H9 (cell line): ENCODE measurements at regions not wholly inside any gene's neighbourhood (a gene's known extent, or its start where the extent isn't known, plus 50 kb on each side); places are given as distances from the start of the nearest gene placed in this dataset.

Experiments used
- DNase-seq: peaks from one replicate; pipeline ENCODE4 v3.0.0-alpha.2; 2017
- H2AFZ ChIP-seq: one replicate; pipeline ENCODE4 v1.6.1; 2013; ENCODE audit warnings: mild to moderate bottlenecking, low read length, control low read depth, moderate library complexity
- H2AK5ac ChIP-seq: 2 replicates; pipeline ENCODE4 v1.6.1; 2013; ENCODE audit warnings: low read length, control low read depth, mixed read lengths; ENCODE audit not compliant: insufficient read length
- H2BK120ac ChIP-seq: one replicate; pipeline ENCODE4 v1.6.1; 2013; ENCODE audit warnings: low read depth, mild to moderate bottlenecking, low read length, control low read depth, inconsistent platforms; ENCODE audit not compliant: poor library complexity, severe bottlenecking
- H2BK12ac ChIP-seq: 2 replicates; pipeline ENCODE4 v1.6.1; 2013; ENCODE audit warnings: low read length, control low read depth, mixed read lengths, low read depth; ENCODE audit not compliant: insufficient read length
- H2BK15ac ChIP-seq: 2 replicates; pipeline ENCODE4 v1.6.1; 2013; ENCODE audit warnings: low read depth, low read length, control low read depth
- H2BK20ac ChIP-seq: one replicate; pipeline ENCODE4 v1.6.1; 2013; ENCODE audit warnings: low read depth, mild to moderate bottlenecking, low read length, control low read depth, inconsistent platforms; ENCODE audit not compliant: poor library complexity, severe bottlenecking
- H2BK5ac ChIP-seq: 2 replicates; pipeline ENCODE4 v1.6.1; 2013; ENCODE audit warnings: low read length, control low read depth, mixed read lengths; ENCODE audit not compliant: insufficient read length
- H3K14ac ChIP-seq: 2 replicates; pipeline ENCODE4 v1.6.1; 2013; ENCODE audit warnings: low read length, control low read depth; ENCODE audit not compliant: insufficient read depth
- H3K18ac ChIP-seq: 2 replicates; pipeline ENCODE4 v1.6.1; 2013; ENCODE audit warnings: low read depth, mild to moderate bottlenecking, mixed read lengths, low read length, control low read depth; ENCODE audit not compliant: insufficient read length
- H3K23ac ChIP-seq: 2 replicates; pipeline ENCODE4 v1.6.1; 2013; ENCODE audit warnings: low read length, control low read depth, mixed read lengths, low read depth; ENCODE audit not compliant: insufficient read length
- H3K23me2 ChIP-seq: 2 replicates; pipeline ENCODE4 v1.6.1; 2013; ENCODE audit warnings: low read depth, mild to moderate bottlenecking, mixed read lengths, low read length, control low read depth; ENCODE audit not compliant: insufficient read length, poor library complexity, severe bottlenecking
- H3K27ac ChIP-seq: 2 replicates; pipeline ENCODE4 v1.5.1; 2013; ENCODE audit warnings: low read length, control low read depth, mixed read lengths, low read depth; ENCODE audit not compliant: insufficient read length
- H3K27me3 ChIP-seq: 2 replicates; pipeline ENCODE4 v1.6.1; 2013; ENCODE audit warnings: low read length, control low read depth, inconsistent platforms; ENCODE audit not compliant: insufficient read depth
- H3K4ac ChIP-seq: 2 replicates; pipeline ENCODE4 v1.6.1; 2013; ENCODE audit warnings: low read depth, mild to moderate bottlenecking, control low read depth, inconsistent platforms, low read length, moderate library complexity
- H3K4me1 ChIP-seq: 2 replicates; pipeline ENCODE4 v1.6.1; 2013; ENCODE audit warnings: low read length, control low read depth, inconsistent platforms; ENCODE audit not compliant: insufficient read depth
- H3K4me2 ChIP-seq: 2 replicates; pipeline ENCODE4 v1.6.1; 2013; ENCODE audit warnings: low read length, control low read depth, mixed read lengths; ENCODE audit not compliant: insufficient read length, insufficient read depth
- H3K56ac ChIP-seq: 2 replicates; pipeline ENCODE4 v1.6.1; 2013; ENCODE audit warnings: low read depth, mild to moderate bottlenecking, mixed read lengths, low read length, control low read depth; ENCODE audit not compliant: insufficient read length
- H3K79me1 ChIP-seq: 2 replicates; pipeline ENCODE4 v1.6.1; 2013; ENCODE audit warnings: low read depth, mild to moderate bottlenecking, moderate library complexity, low read length, control low read depth, inconsistent platforms; ENCODE audit not compliant: insufficient read depth, poor library complexity, severe bottlenecking
- H3K79me2 ChIP-seq: 2 replicates; pipeline ENCODE4 v1.6.1; 2013; ENCODE audit warnings: low read length, control low read depth, inconsistent platforms; ENCODE audit not compliant: insufficient read depth
- H3K9ac ChIP-seq: 2 replicates; pipeline ENCODE4 v1.6.1; 2013; ENCODE audit warnings: low read length, control low read depth, mixed read lengths; ENCODE audit not compliant: insufficient read length; ENCODE audit errors: extremely low read depth
- H3K9me3 ChIP-seq: one replicate; pipeline ENCODE4 v1.6.1; 2013; ENCODE audit warnings: low read depth, low read length, inconsistent platforms; ENCODE audit not compliant: control insufficient read depth
- H3T11ph ChIP-seq: one replicate; pipeline ENCODE4 v1.6.1; 2013; ENCODE audit warnings: mild to moderate bottlenecking, low read length, control low read depth, inconsistent platforms
- H4K20me1 ChIP-seq: one replicate; pipeline ENCODE4 v1.6.1; 2013; ENCODE audit not compliant: control insufficient read depth, insufficient read length, insufficient read depth
- H4K5ac ChIP-seq: 2 replicates; pipeline ENCODE4 v1.6.1; 2013; ENCODE audit warnings: low read depth, mild to moderate bottlenecking, mixed read lengths, low read length, control low read depth; ENCODE audit not compliant: insufficient read length
- H4K8ac ChIP-seq: replicated peaks from 2 replicates; pipeline ENCODE4 v1.6.1; 2013; ENCODE audit warnings: low read length, control low read depth, mixed read lengths, low read depth; ENCODE audit not compliant: insufficient read length
- H4K91ac ChIP-seq: 2 replicates; pipeline ENCODE4 v1.6.1; 2013; ENCODE audit warnings: low read depth, mild to moderate bottlenecking, moderate library complexity, mixed read lengths, low read length, control low read depth; ENCODE audit not compliant: insufficient read length
- H3K27ac Mint-ChIP-seq, 3 experiments: 2 replicates in 2 of 3; 3 replicates in 1 of 3; pipeline ENCODE4 v1.8.0; 2020 to 2021; ENCODE audit warnings: mixed read lengths in 3 of 3, mild to moderate bottlenecking in 1 of 3, moderate library complexity in 1 of 3
- H3K27me3 Mint-ChIP-seq: 2 replicates; pipeline ENCODE4 v1.8.0; 2021; ENCODE audit warnings: low read depth, mild to moderate bottlenecking, moderate library complexity, mixed read lengths
- H3K36me3 Mint-ChIP-seq, 3 experiments: 2 replicates in 2 of 3; 3 replicates in 1 of 3; pipeline ENCODE4 v1.8.0; 2020 to 2021; ENCODE audit warnings: low read depth in 3 of 3, mixed read lengths in 3 of 3; ENCODE audit not compliant: insufficient read depth in 1 of 3
- H3K4me1 Mint-ChIP-seq, 2 experiments: 2 replicates each; pipeline ENCODE4 v1.8.0; 2020; ENCODE audit warnings: mixed read lengths in 2 of 2
- H3K4me3 Mint-ChIP-seq, 2 experiments: 2 replicates in 1 of 2; 3 replicates in 1 of 2; pipeline ENCODE4 v1.8.0; 2020 to 2021; ENCODE audit warnings: mild to moderate bottlenecking in 2 of 2, mixed read lengths in 2 of 2, moderate library complexity in 1 of 2
- H3K9me3 Mint-ChIP-seq, 2 experiments: 2 replicates in 1 of 2; 3 replicates in 1 of 2; pipeline ENCODE4 v1.8.0; 2020; ENCODE audit warnings: mild to moderate bottlenecking in 2 of 2, mixed read lengths in 2 of 2, moderate library complexity in 1 of 2
- CTCF ChIP-seq: fragments of 200-600 bp; sonication (generic); conservative IDR thresholded peaks from 3 replicates; pipeline ENCODE4 v1.8.0; 2021; ENCODE audit warnings: antibody characterized with exemption, mild to moderate bottlenecking
- WGBS: extraction: QIAGEN DNeasy Blood & Tissue Kit; methylation state at CpG from one replicate; pipeline ENCODE4 v1.1.7; 2013; ENCODE audit warnings: missing lambda C conversion rate, low lambda C conversion rate, mixed read lengths; ENCODE audit not compliant: insufficient read length; ENCODE audit errors: extremely low coverage; 5-methylcytosine and 5-hydroxymethylcytosine counted together

- no peak overlapping the region for H3K27ac Mint-ChIP-seq
Observed at GRCh38 chr3:66140743-66141372, 79.9 kb upstream of the SLC25A26 start.

More at GRCh38 chr3:66140743-66141372, 79.9 kb upstream of the SLC25A26 start:
- Histone ChIP-seq H2AK5ac (no peak overlapping the region), H2BK120ac (no peak overlapping the region), H4K5ac (no peak overlapping the region), H3K23ac (no peak overlapping the region), H3K4me2 (no peak overlapping the region), H3K4ac (no peak overlapping the region), H3K27me3 (no peaks in the 10 kb centered on the region), H3K14ac (no peak overlapping the region), H3K79me1 (no peaks in the 10 kb centered on the region), H2BK12ac (no peak overlapping the region), H3K9ac (no peak overlapping the region), H3K23me2 (no peaks in the 10 kb centered on the region), H4K91ac (no peak overlapping the region), H2BK5ac (no peak overlapping the region), H3K27ac (no peak overlapping the region), H3K9me3 (no peaks in the 10 kb centered on the region), H3K4me1 (no peaks in the 10 kb centered on the region; the same call in 1 of the 2 replicates), H2BK15ac (no peak overlapping the region), H3K79me2 (no peaks in the 10 kb centered on the region), H4K20me1 (no peaks in the 10 kb centered on the region), H2BK20ac (no peak overlapping the region), H2AFZ (no peak overlapping the region), H3K56ac (no peak overlapping the region), H4K8ac (no peak overlapping the region), H3K18ac (no peak overlapping the region), H3T11ph (no peak overlapping the region)
- no peaks in the 10 kb centered on the region for H3K27me3 Mint-ChIP-seq
- peaks cover 0 to 10% (median 2%) of the 10 kb centered on the region in 3 experiments; a peak in 3 of 7 replicates for H3K36me3 Mint-ChIP-seq
- no peak overlapping the region for H3K4me3 Mint-ChIP-seq
- peaks cover 22 to 23% of the 10 kb centered on the region in 2 experiments for H3K4me1 Mint-ChIP-seq
- no peak for TF ChIP-seq CTCF
- no CpG with 5 or more reads among the region's 7 CpGs for WGBS
- no peak for DNase-seq
- peaks cover 6 to 10% of the 10 kb centered on the region in 2 experiments for H3K9me3 Mint-ChIP-seq
